DMS53 treated with DMSO at 0.1 percent for 48 hours (cell line): ENCODE measurements at regions not wholly inside any gene's neighbourhood (a gene's known extent, or its start where the extent isn't known, plus 50 kb on each side); places are given as distances from the start of the nearest gene placed in this dataset.

Source experiments
- DNase-seq: peaks from one replicate; lab custom pipeline; 2025; ENCODE audit not compliant: unreplicated experiment; lab: John Stamatoyannopoulos, UW

GRCh38 chr11:90380206-90380605 lies 157.4 kb upstream of the CHORDC1 start:
- no peak for DNase-seq

GRCh38 chr11:90373971-90374370 lies 151.1 kb upstream of the CHORDC1 start:
- no peak for DNase-seq

GRCh38 chr11:90364527-90364926 lies 141.7 kb upstream of the CHORDC1 start:
- no peak for DNase-seq

GRCh38 chr11:90363739-90364138 lies 140.9 kb upstream of the CHORDC1 start:
- no peak for DNase-seq

- DNase-seq, result peak; percentile 13
These were observed 132.4 kb upstream of the CHORDC1 start for GRCh38 chr11:90355200-90355599.

- DNase-seq, result no peak
These were observed 126.9 kb upstream of the CHORDC1 start for GRCh38 chr11:90349731-90350130.

- DNase-seq, result no peak
These were observed 121.7 kb upstream of the CHORDC1 start for GRCh38 chr11:90344546-90344945.

GRCh38 chr11:90343673-90344072 lies 120.8 kb upstream of the CHORDC1 start:
- DNase-seq, result no peak

GRCh38 chr11:90341986-90342385 lies 119.1 kb upstream of the CHORDC1 start:
- no peak for DNase-seq

GRCh38 chr11:90332415-90332814 lies 109.6 kb upstream of the CHORDC1 start:
- DNase-seq, result no peak

- no peak for DNase-seq
These were observed 107.8 kb upstream of the CHORDC1 start for GRCh38 chr11:90330632-90331031.

GRCh38 chr11:90329043-90329442 lies 106.2 kb upstream of the CHORDC1 start:
- DNase-seq, result no peak

GRCh38 chr11:90326647-90327046 lies 103.8 kb upstream of the CHORDC1 start:
- no peak for DNase-seq

GRCh38 chr11:90323289-90323688 lies 100.4 kb upstream of the CHORDC1 start:
- no peak for DNase-seq

- no peak for DNase-seq
These were observed 98.2 kb upstream of the CHORDC1 start for GRCh38 chr11:90321018-90321417.

GRCh38 chr11:90318651-90319050 lies 95.8 kb upstream of the CHORDC1 start:
- no peak for DNase-seq

- DNase-seq, result peak; percentile 45
These were observed 87.4 kb upstream of the CHORDC1 start for GRCh38 chr11:90310210-90310609.

- DNase-seq, result no peak
These were observed 86.8 kb upstream of the CHORDC1 start for GRCh38 chr11:90309693-90310092.

- DNase-seq, result no peak
These were observed 71.7 kb upstream of the CHORDC1 start for GRCh38 chr11:90294526-90294925.

GRCh38 chr11:90294091-90294490 lies 71.2 kb upstream of the CHORDC1 start:
- no peak for DNase-seq

- peak; percentile 67 for DNase-seq
These were observed 65.5 kb upstream of the CHORDC1 start for GRCh38 chr11:90288212-90288821.

- no peak for DNase-seq
These were observed 63.8 kb upstream of the CHORDC1 start for GRCh38 chr11:90286640-90287039.

- DNase-seq, result no peak
These were observed 61.3 kb upstream of the CHORDC1 start for GRCh38 chr11:90284171-90284570.
